ENCODE measurements at regions not wholly inside any gene's neighbourhood (a gene's known extent, or its start where the extent isn't known, plus 50 kb on each side); places are given as distances from the start of the nearest gene placed in this dataset.

DNA sequence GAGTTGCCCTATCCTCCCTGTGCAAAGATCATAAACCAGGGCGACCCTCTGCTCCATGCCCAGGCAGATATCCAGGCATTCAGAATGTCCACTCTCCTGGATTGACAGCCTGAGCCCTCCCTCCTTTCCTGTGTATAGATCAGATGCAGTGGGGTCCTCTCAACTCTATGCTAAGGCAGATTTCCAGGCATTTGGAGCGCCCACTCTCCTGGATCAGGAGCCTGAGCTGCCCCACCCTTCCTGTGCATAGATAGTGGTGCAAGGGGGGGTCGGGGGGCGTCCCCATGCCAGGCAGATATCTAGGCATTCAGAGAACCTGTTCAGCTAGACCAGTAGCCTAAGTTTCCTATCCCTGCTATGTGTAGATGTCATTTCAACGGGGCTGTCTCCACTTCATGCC, 941.1 kb downstream of the PCDH19 start:
- H3K4me3 ChIP-seq (ENCODE audit: low read depth, low read length) = no peak overlapping the region
- no peak for TF ChIP-seq CTCF (conservative IDR thresholded peaks at IDR 0.05; ENCODE audit: low read depth, low read length)
- DNase-seq (ENCODE audit: low read depth) = no peak

DNA sequence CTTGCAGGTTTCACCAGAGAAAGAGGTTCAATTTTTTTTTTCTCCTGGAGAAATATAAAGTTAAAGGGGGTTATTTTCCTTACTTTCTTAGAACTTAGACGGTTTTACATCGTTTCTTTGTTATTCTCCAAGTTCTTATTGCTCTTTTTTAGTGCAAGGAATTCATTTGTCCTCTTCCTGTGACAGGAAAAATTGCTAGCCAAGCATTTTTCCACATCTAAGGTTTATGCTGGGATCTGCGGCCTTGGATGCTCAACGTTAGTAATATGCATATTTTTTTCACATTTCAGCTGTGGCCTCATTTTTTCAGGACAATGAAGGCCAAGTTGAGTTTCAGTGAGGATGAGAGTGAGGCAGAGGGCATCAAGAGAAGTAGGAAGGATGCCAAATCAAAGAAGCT, 948.9 kb downstream of the PCDH19 start:
- no peak for TF ChIP-seq CTCF (conservative IDR thresholded peaks at IDR 0.05; ENCODE audit: low read depth, low read length)
- no peak for DNase-seq (ENCODE audit: low read depth)
- H3K4me3 ChIP-seq (ENCODE audit: low read depth, low read length) = no peak overlapping the region

GRCh38 chrX:99445336-99445735, 964.7 kb downstream of the PCDH19 start:
- DNase-seq (ENCODE audit: low read depth) = no peak
- no peak for TF ChIP-seq CTCF (conservative IDR thresholded peaks at IDR 0.05; ENCODE audit: low read depth, low read length)
- no peak overlapping the region for H3K4me3 ChIP-seq (ENCODE audit: low read depth, low read length)

DNA sequence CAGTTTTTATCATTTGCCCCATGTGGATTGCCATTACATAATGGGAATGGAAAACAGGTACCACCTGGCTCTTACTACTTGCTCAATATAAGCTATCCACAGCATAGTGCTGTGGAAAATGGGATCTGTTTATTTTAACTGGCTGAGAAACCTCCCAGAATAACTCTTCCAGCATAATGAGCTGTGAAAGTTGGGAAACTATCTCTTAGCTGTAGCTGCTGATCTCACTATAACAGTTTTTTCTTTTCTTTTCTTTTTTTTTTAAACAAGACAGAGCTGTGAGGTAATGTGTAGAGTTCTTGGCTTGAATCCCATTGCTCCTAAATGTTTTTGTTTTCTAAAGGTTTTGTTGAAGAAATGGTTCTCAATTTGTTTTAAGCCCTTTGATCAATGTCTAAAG, 988.3 kb downstream of the PCDH19 start:
- TF ChIP-seq CTCF (conservative IDR thresholded peaks at IDR 0.05; ENCODE audit: low read depth, low read length) = no peak
- no peak for DNase-seq (ENCODE audit: low read depth)
- H3K4me3 ChIP-seq (ENCODE audit: low read depth, low read length) = no peak overlapping the region

GRCh38 chrX:99415470-99415869, 994.6 kb downstream of the PCDH19 start:
- TF ChIP-seq CTCF (conservative IDR thresholded peaks at IDR 0.05; ENCODE audit: low read depth, low read length) = no peak
- DNase-seq (ENCODE audit: low read depth) = no peak
- H3K4me3 ChIP-seq (ENCODE audit: low read depth, low read length) = no peak overlapping the region

- no peak for DNase-seq (ENCODE audit: low read depth)
- TF ChIP-seq CTCF (conservative IDR thresholded peaks at IDR 0.05; ENCODE audit: low read depth, low read length) = no peak
- H3K4me3 ChIP-seq (ENCODE audit: low read depth, low read length) = no peak overlapping the region
Measured at GRCh38 chrX:99413317-99413716, 996.8 kb downstream of the PCDH19 start.

DNA sequence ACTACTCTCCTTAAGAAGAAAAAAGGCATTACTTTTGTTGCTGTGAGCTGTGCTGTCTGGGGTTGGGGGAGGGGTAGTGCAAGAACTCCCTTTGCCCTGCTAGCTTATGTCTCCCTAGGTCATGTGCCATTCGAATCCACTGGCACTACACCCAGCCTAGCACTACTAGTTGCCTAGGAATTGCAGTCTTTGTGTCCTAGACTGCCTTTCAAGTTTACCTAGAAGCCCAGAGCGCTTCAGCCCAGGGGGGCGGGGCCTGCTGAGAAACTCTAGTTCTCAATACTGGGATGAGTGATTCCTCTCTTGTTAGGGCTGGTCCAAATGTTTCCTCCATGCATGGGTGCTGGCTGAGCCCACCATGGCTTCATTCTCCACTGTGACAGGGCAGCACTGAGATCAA, 1011.5 kb downstream of the PCDH19 start:
- no peak overlapping the region for H3K4me3 ChIP-seq (ENCODE audit: low read depth, low read length)
- no peak for DNase-seq (ENCODE audit: low read depth)
- TF ChIP-seq CTCF (conservative IDR thresholded peaks at IDR 0.05; ENCODE audit: low read depth, low read length) = no peak
